ENCODE measurements at regions not wholly inside any gene's neighbourhood (a gene's known extent, or its start where the extent isn't known, plus 50 kb on each side); places are given as distances from the start of the nearest gene placed in this dataset.

DNA sequence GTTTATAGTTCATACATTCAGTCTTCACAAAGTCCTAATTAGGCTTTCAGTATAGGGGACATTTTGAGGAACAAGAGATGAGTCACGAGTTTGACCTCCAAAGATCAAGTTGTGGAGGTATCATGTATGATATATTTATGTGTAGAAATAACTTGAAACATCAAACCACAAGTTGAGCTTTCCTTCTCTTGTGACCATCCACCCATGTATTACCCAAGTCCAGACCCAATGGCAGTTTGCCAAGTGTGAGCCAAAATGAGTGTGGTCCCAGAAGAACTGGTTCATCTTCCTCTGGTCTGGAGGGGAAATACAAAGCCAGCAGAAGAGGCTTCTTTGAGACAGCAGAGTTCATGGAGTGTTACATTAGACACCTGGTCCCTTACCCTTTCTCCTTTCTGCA is 104.9 kb downstream of the ATP23 start:
- H3F3A ChIP-seq (replicated peaks; ENCODE audit: insufficient read depth): no peaks in the 10 kb centered on the region
- ChIA-PET CTCF (no interaction called here), POLR2A (no interaction called here)
- no peak overlapping the region for H3K9ac ChIP-seq
- no peak overlapping the region for H2AFZ ChIP-seq (ENCODE audit: low read depth)
- TF ChIP-seq NFIC (IDR thresholded peaks at IDR 0.05; ENCODE audit: borderline replicate concordance) (no peak), CTCF (IDR thresholded peaks at IDR 0.05) (no peak), RCOR1 (IDR thresholded peaks at IDR 0.05; ENCODE audit: low read length) (no peak), USF2 (IDR thresholded peaks at IDR 0.05; ENCODE audit: borderline replicate concordance, low read depth, low read length) (no peak), PBX3 (IDR thresholded peaks at IDR 0.05) (no peak), FOXJ3 (CRISPR knock-in tag; IDR thresholded peaks at IDR 0.05) (no peak)
- no peak for DNase-seq
- H3K9me3 ChIP-seq: no peaks in the 10 kb centered on the region
- no peaks in the 10 kb centered on the region for H3K9me2 ChIP-seq
- no peaks in the 10 kb centered on the region for H4K20me1 ChIP-seq (ENCODE audit: insufficient read depth)
- H3K4me2 ChIP-seq: no peak overlapping the region
- H3K27ac ChIP-seq (ENCODE audit: low read depth in 2 of 2, low read length in 1 of 2): no peak overlapping the region
- no peak overlapping the region for H3K4me3 ChIP-seq (ENCODE audit: low read depth in 2 of 2, low read length in 1 of 2)
- no peaks in the 10 kb centered on the region for H3K79me2 ChIP-seq (ENCODE audit: insufficient read depth)
- no peaks in the 10 kb centered on the region for H3K27me3 ChIP-seq (ENCODE audit: insufficient read depth)
- H3K36me3 ChIP-seq (replicated peaks in 1 of 2; ENCODE audit: control insufficient read depth in 1 of 2, insufficient read depth in 2 of 2, low read length in 1 of 2): no peaks in the 10 kb centered on the region
- H3K4me1 ChIP-seq (ENCODE audit: control insufficient read depth in 1 of 2, insufficient read depth in 2 of 2, low read depth in 1 of 2, low read length in 1 of 2): no peaks in the 10 kb centered on the region
- WGBS (ENCODE audit: low lambda C conversion rate): 0% methylated on average over 1 of the region's 1 CpG

GRCh38 chr12:58051378-58051777 is 110.0 kb downstream of the ATP23 start:
- ChIA-PET POLR2A (no interaction called here), CTCF (interaction anchor here (0.6 kb wide), 1 partner anchor 235 kb away, joined by 3 read pairs; no protein-coding TSS in a partner anchor)
- 0% methylated on average over 1 of the region's 1 CpG for WGBS (ENCODE audit: low lambda C conversion rate)
- no peaks in the 10 kb centered on the region for H3K36me3 ChIP-seq (replicated peaks in 1 of 2; ENCODE audit: control insufficient read depth in 1 of 2, insufficient read depth in 2 of 2, low read length in 1 of 2)
- no peaks in the 10 kb centered on the region for H3K4me1 ChIP-seq (ENCODE audit: control insufficient read depth in 1 of 2, insufficient read depth in 2 of 2, low read depth in 1 of 2, low read length in 1 of 2)
- H3K9me2 ChIP-seq: no peaks in the 10 kb centered on the region
- no peaks in the 10 kb centered on the region for H3K27me3 ChIP-seq (ENCODE audit: insufficient read depth)
- H2AFZ ChIP-seq (ENCODE audit: low read depth): no peak overlapping the region
- no peaks in the 10 kb centered on the region for H3K79me2 ChIP-seq (ENCODE audit: insufficient read depth)
- H3K4me2 ChIP-seq: no peak overlapping the region
- TF ChIP-seq SMC3 (IDR thresholded peaks at IDR 0.05; ENCODE audit: low read depth, low read length) (no peak), RAD21 (IDR thresholded peaks at IDR 0.05; ENCODE audit: low read length) (no peak), POLR2AphosphoS5 (IDR thresholded peaks at IDR 0.05; ENCODE audit: low read depth, low read length) (no peak), SIN3A (IDR thresholded peaks at IDR 0.05; ENCODE audit: borderline replicate concordance, low read depth, low read length) (no peak), PBX3 (IDR thresholded peaks at IDR 0.05) (no peak), NRF1 (IDR thresholded peaks at IDR 0.05; ENCODE audit: low read depth, low read length) (no peak), NFIC (IDR thresholded peaks at IDR 0.05; ENCODE audit: borderline replicate concordance) (no peak), MAX (IDR thresholded peaks at IDR 0.05; ENCODE audit: low read depth) (no peak), RFX5 (IDR thresholded peaks at IDR 0.05; ENCODE audit: low read length) (no peak), RXRA (IDR thresholded peaks at IDR 0.05; ENCODE audit: borderline replicate concordance, low read depth) (no peak), TEAD4 (IDR thresholded peaks at IDR 0.05; ENCODE audit: borderline replicate concordance, insufficient read depth) (no peak), ZBTB33 (IDR thresholded peaks at IDR 0.05; ENCODE audit: borderline replicate concordance, low read depth) (no peak), EZH2phosphoT487 (IDR thresholded peaks at IDR 0.05; ENCODE audit: borderline replicate concordance, low read depth) (no peak)
- H4K20me1 ChIP-seq (ENCODE audit: insufficient read depth): no peaks in the 10 kb centered on the region
- H3K27ac ChIP-seq (ENCODE audit: low read depth in 2 of 2, low read length in 1 of 2): no peak overlapping the region
- no peaks in the 10 kb centered on the region for H3F3A ChIP-seq (replicated peaks; ENCODE audit: insufficient read depth)
- no peaks in the 10 kb centered on the region for H3K9me3 ChIP-seq
- DNase-seq: no peak
- no peak overlapping the region for H3K9ac ChIP-seq
- no peak overlapping the region for H3K4me3 ChIP-seq (ENCODE audit: low read depth in 2 of 2, low read length in 1 of 2)
